Jurkat, Clone E6-1 (cell line): ENCODE measurements at regions not wholly inside any gene's neighbourhood (a gene's known extent, or its start where the extent isn't known, plus 50 kb on each side); places are given as distances from the start of the nearest gene placed in this dataset.

Experiments used
- DNase-seq: peaks from one replicate; pipeline ENCODE4 v3.0.0-alpha.2; 2011; ENCODE audit warnings: low read depth, low spot score
- H3K4me3 ChIP-seq: 2 replicates; pipeline ENCODE4 v1.5.1; 2011; ENCODE audit warnings: mild to moderate bottlenecking, low read length, control low read depth, moderate library complexity

GRCh38 chr21:26784974-26785373 is 60.2 kb downstream of the ADAMTS1 start:
- H3K4me3 ChIP-seq = no peak overlapping the region
- no peak for DNase-seq

- no peak for DNase-seq
- H3K4me3 ChIP-seq = no peak overlapping the region
These were observed 61.6 kb downstream of the ADAMTS1 start for GRCh38 chr21:26783466-26784195.

- no peak for DNase-seq
- H3K4me3 ChIP-seq = no peak overlapping the region
These were observed 62.5 kb downstream of the ADAMTS1 start for GRCh38 chr21:26782747-26783146.

GRCh38 chr21:26782331-26782730 is 62.9 kb downstream of the ADAMTS1 start:
- DNase-seq = no peak
- no peak overlapping the region for H3K4me3 ChIP-seq

- DNase-seq = no peak
- no peak overlapping the region for H3K4me3 ChIP-seq
These were observed 63.9 kb downstream of the ADAMTS1 start for GRCh38 chr21:26781331-26781730.

- DNase-seq = no peak
- no peak overlapping the region for H3K4me3 ChIP-seq
These were observed 68.0 kb downstream of the ADAMTS1 start for GRCh38 chr21:26777166-26777565.

- no peak overlapping the region for H3K4me3 ChIP-seq
- DNase-seq = no peak
These were observed 68.7 kb downstream of the ADAMTS1 start for GRCh38 chr21:26776310-26777021.

GRCh38 chr21:26773058-26773457 is 72.2 kb downstream of the ADAMTS1 start:
- no peak overlapping the region for H3K4me3 ChIP-seq
- DNase-seq = no peak

GRCh38 chr21:26769613-26770188 is 75.5 kb downstream of the ADAMTS1 start:
- DNase-seq = peak; percentile 44
- H3K4me3 ChIP-seq = no peak overlapping the region

- DNase-seq = no peak
- H3K4me3 ChIP-seq = no peak overlapping the region
These were observed 78.3 kb downstream of the ADAMTS1 start for GRCh38 chr21:26766826-26767325.

- no peak overlapping the region for H3K4me3 ChIP-seq
- DNase-seq = no peak
These were observed 83.9 kb downstream of the ADAMTS1 start for GRCh38 chr21:26761174-26761915.

GRCh38 chr21:26759731-26760130 is 85.5 kb downstream of the ADAMTS1 start:
- no peak for DNase-seq
- no peak overlapping the region for H3K4me3 ChIP-seq

GRCh38 chr21:26758083-26758880 is 86.9 kb downstream of the ADAMTS1 start:
- H3K4me3 ChIP-seq = no peak overlapping the region
- no peak for DNase-seq

- H3K4me3 ChIP-seq = no peak overlapping the region
- DNase-seq = no peak
These were observed 88.6 kb downstream of the ADAMTS1 start for GRCh38 chr21:26756491-26757159.

- H3K4me3 ChIP-seq = no peak overlapping the region
- DNase-seq = no peak
These were observed 90.4 kb downstream of the ADAMTS1 start for GRCh38 chr21:26754853-26755252.

- H3K4me3 ChIP-seq = no peak overlapping the region
These were observed 91.4 kb downstream of the ADAMTS1 start for GRCh38 chr21:26753822-26754221.

GRCh38 chr21:26752849-26753248 is 92.4 kb downstream of the ADAMTS1 start:
- H3K4me3 ChIP-seq = no peak overlapping the region
- DNase-seq = no peak

More at GRCh38 chr21:26753822-26754221, 91.4 kb downstream of the ADAMTS1 start:
- DNase-seq = peak; percentile 8

GRCh38 chr21:26751305-26751704 is 93.9 kb downstream of the ADAMTS1 start:
- no peak for DNase-seq
- H3K4me3 ChIP-seq = no peak overlapping the region
